H1 (cell line): ENCODE measurements at regions not wholly inside any gene's neighbourhood (a gene's known extent, or its start where the extent isn't known, plus 50 kb on each side); places are given as distances from the start of the nearest gene placed in this dataset.

Experiments
- CTCF ChIA-PET: fragments of 300-600 bp; sonication (Branson Sonifier 250); formaldehyde crosslinking; loops from one replicate; lab custom pipeline; 2021; ENCODE audit not compliant: partially characterized antibody; lab: Charles Lee
- POLR2A ChIA-PET: fragments of 300-600 bp; sonication (Branson Sonifier 250); formaldehyde crosslinking; loops from one replicate; lab custom pipeline; 2021; ENCODE audit warnings: inconsistent platforms; ENCODE audit not compliant: partially characterized antibody; lab: Charles Lee
- DNase-seq, 2 experiments: peaks; one replicate each; pipeline versions ENCODE4 v3.0.0 to v3.0.0-alpha.2; 2010 to 2022; ENCODE audit warnings: low spot score in 2 of 2, low read depth in 1 of 2, mixed read lengths in 1 of 2
- FAIRE-seq: peaks from 2 replicates; lab custom pipeline; 2011; peaks lifted over from hg19 to GRCh38; lab: Jason Lieb, UNC
- H2AFZ ChIP-seq: 2 replicates; pipeline ENCODE4 v1.8.1; 2012; ENCODE audit warnings: low read length, inconsistent platforms
- H2AK5ac ChIP-seq: 2 replicates; pipeline ENCODE4 v1.6.1; 2013; ENCODE audit warnings: low read depth, low read length
- H2BK120ac ChIP-seq: replicated peaks from 2 replicates; pipeline ENCODE3; 2013; ENCODE audit warnings: low read depth, low read length, inconsistent platforms
- H2BK12ac ChIP-seq: 2 replicates; pipeline ENCODE4 v1.6.1; 2013; ENCODE audit warnings: low read depth, low read length
- H2BK15ac ChIP-seq: 2 replicates; pipeline ENCODE4 v1.6.1; 2013; ENCODE audit warnings: low read length
- H2BK20ac ChIP-seq: 2 replicates; pipeline ENCODE4 v1.6.1; 2013; ENCODE audit warnings: low read length
- H2BK5ac ChIP-seq: 2 replicates; pipeline ENCODE4 v1.6.1; 2013; ENCODE audit warnings: low read depth, low read length
- H3K14ac ChIP-seq: 2 replicates; pipeline ENCODE4 v1.6.1; 2013; ENCODE audit warnings: inconsistent platforms; ENCODE audit not compliant: insufficient read length
- H3K18ac ChIP-seq: 2 replicates; pipeline ENCODE4 v1.6.1; 2013; ENCODE audit warnings: low read length; ENCODE audit errors: extremely low read depth
- H3K23ac ChIP-seq: 2 replicates; pipeline ENCODE4 v1.6.1; 2013; ENCODE audit warnings: inconsistent platforms; ENCODE audit not compliant: insufficient read length
- H3K23me2 ChIP-seq: 2 replicates; pipeline ENCODE4 v1.6.1; 2013; ENCODE audit warnings: low read depth, low read length
- H3K27ac ChIP-seq: 2 replicates; pipeline ENCODE4 v1.6.1; 2011; ENCODE audit warnings: low read depth, low read length, inconsistent platforms
- H3K27me3 ChIP-seq, 4 experiments: replicated peaks in 1 of 4; 1 replicate in 1 of 4; 2 replicates in 3 of 4; pipeline versions ENCODE4 v1.6.1 to v1.8.1; 2011 to 2013; ENCODE audit warnings: low read length in 3 of 4, mild to moderate bottlenecking in 3 of 4, inconsistent platforms in 2 of 4, mixed read lengths in 2 of 4, moderate library complexity in 1 of 4; ENCODE audit not compliant: control insufficient read depth in 3 of 4, insufficient read depth in 3 of 4; ENCODE audit errors: extremely low read depth in 1 of 4
- H3K36me3 ChIP-seq, 4 experiments: 2 replicates each; pipeline versions ENCODE4 v1.6.1 to v1.8.1; 2011 to 2013; ENCODE audit warnings: mild to moderate bottlenecking in 4 of 4, low read length in 3 of 4, moderate library complexity in 2 of 4, control low read depth in 1 of 4, inconsistent platforms in 1 of 4; ENCODE audit not compliant: insufficient read depth in 4 of 4, control insufficient read depth in 2 of 4
- H3K4ac ChIP-seq: replicated peaks from 2 replicates; pipeline ENCODE3; 2013; ENCODE audit warnings: low read length, low read depth, mixed read lengths, inconsistent platforms; ENCODE audit not compliant: insufficient read length
- H3K4me1 ChIP-seq, 4 experiments: replicated peaks in 1 of 4; 1 replicate in 1 of 4; 2 replicates in 3 of 4; pipeline versions ENCODE4 v1.6.1 to v1.8.1; 2011 to 2013; ENCODE audit warnings: low read length in 3 of 4, inconsistent platforms in 2 of 4, mixed read lengths in 1 of 4; ENCODE audit not compliant: insufficient read depth in 4 of 4, control insufficient read depth in 3 of 4
- H3K4me2 ChIP-seq, 2 experiments: 2 replicates each; pipeline versions ENCODE4 v1.6.1 to v1.8.1; 2011 to 2013; ENCODE audit warnings: low read depth in 2 of 2, low read length in 2 of 2, control low read depth in 1 of 2, inconsistent platforms in 1 of 2, mild to moderate bottlenecking in 1 of 2; ENCODE audit not compliant: insufficient read depth in 1 of 2
- H3K4me3 ChIP-seq, 4 experiments: fragments of 200-600, 300-600 bp in 1 of 4; sonication (generic), shearing (Covaris generic), sonication (Bioruptor Twin) in 1 of 4; 2 replicates each; pipeline versions ENCODE4 v1.5.1 to v1.8.1; 2011 to 2016; ENCODE audit warnings: low read length in 4 of 4, low read depth in 3 of 4, control low read depth in 2 of 4, inconsistent platforms in 2 of 4, mild to moderate bottlenecking in 2 of 4, mixed read lengths in 1 of 4, moderate library complexity in 1 of 4; ENCODE audit not compliant: insufficient read depth in 2 of 4; ENCODE audit errors: extremely low read depth in 1 of 4
- H3K56ac ChIP-seq: replicated peaks from 2 replicates; pipeline ENCODE3; 2013; ENCODE audit warnings: low read depth, mild to moderate bottlenecking, mixed read lengths, low read length, inconsistent platforms; ENCODE audit not compliant: insufficient read length
- H3K79me1 ChIP-seq: 2 replicates; pipeline ENCODE4 v1.6.1; 2013; ENCODE audit warnings: low read depth, low read length, control low read depth
- H3K79me2 ChIP-seq, 2 experiments: 2 replicates each; pipeline versions ENCODE4 v1.6.1 to v1.8.1; 2012 to 2013; ENCODE audit warnings: low read length in 2 of 2, mild to moderate bottlenecking in 2 of 2, inconsistent platforms in 1 of 2; ENCODE audit not compliant: insufficient read depth in 2 of 2, control insufficient read depth in 1 of 2
- H3K9ac ChIP-seq, 4 experiments: replicated peaks in 1 of 4; 1 replicate in 1 of 4; 2 replicates in 3 of 4; pipeline versions ENCODE4 v1.6.1 to v1.8.1; 2011 to 2013; ENCODE audit warnings: low read depth in 3 of 4, low read length in 3 of 4, control low read depth in 2 of 4, mild to moderate bottlenecking in 2 of 4, moderate library complexity in 2 of 4, inconsistent platforms in 1 of 4; ENCODE audit errors: extremely low read depth in 1 of 4
- H3K9me3 ChIP-seq, 2 experiments: 2 replicates each; pipeline versions ENCODE4 v1.6.1 to v1.8.1; 2012 to 2013; ENCODE audit warnings: mild to moderate bottlenecking in 2 of 2, moderate library complexity in 2 of 2, control low read depth in 1 of 2, inconsistent platforms in 1 of 2, low read depth in 1 of 2, low read length in 1 of 2, mixed read lengths in 1 of 2; ENCODE audit not compliant: insufficient read depth in 2 of 2
- H4K20me1 ChIP-seq, 2 experiments: replicated peaks in 1 of 2; 2 replicates each; pipeline versions ENCODE3 to v1.8.1; 2011 to 2013; ENCODE audit warnings: inconsistent platforms in 2 of 2, low read length in 2 of 2, mild to moderate bottlenecking in 1 of 2; ENCODE audit not compliant: insufficient read depth in 2 of 2, control insufficient read depth in 1 of 2
- H4K5ac ChIP-seq: 2 replicates; pipeline ENCODE4 v1.6.1; 2013; ENCODE audit warnings: low read length, low read depth, mixed read lengths, inconsistent platforms; ENCODE audit not compliant: insufficient read length
- H4K8ac ChIP-seq: 2 replicates; pipeline ENCODE4 v1.8.0; 2013; ENCODE audit warnings: mild to moderate bottlenecking, moderate library complexity, low read length, inconsistent platforms; ENCODE audit not compliant: insufficient read depth; ENCODE audit errors: extremely low read depth
- H4K91ac ChIP-seq: replicated peaks from 2 replicates; pipeline ENCODE3; 2013; ENCODE audit warnings: low read length, mixed read lengths, inconsistent platforms; ENCODE audit not compliant: insufficient read length
- ASH2L ChIP-seq: fragments of 200-600, 300-600 bp; sonication (generic); IDR thresholded peaks from one replicate; pipeline ENCODE4 v1.7.1; 2017; ENCODE audit warnings: low read length
- FOSL1 ChIP-seq: IDR thresholded peaks from 2 replicates; pipeline ENCODE4 v1.6.1; 2011; ENCODE audit warnings: mild to moderate bottlenecking, low read depth, low read length, moderate library complexity; ENCODE audit not compliant: insufficient read depth
- SRF ChIP-seq: IDR thresholded peaks from 2 replicates; pipeline ENCODE4 v1.6.1; 2011; ENCODE audit warnings: mild to moderate bottlenecking, low read depth, low read length, moderate library complexity
- TBP ChIP-seq: IDR thresholded peaks from 2 replicates; pipeline ENCODE4 v1.6.1; 2011; ENCODE audit warnings: low read depth, low read length, improper control_type of control experiment
- TCF12 ChIP-seq: IDR thresholded peaks from 2 replicates; pipeline ENCODE4 v1.6.1; 2011; ENCODE audit warnings: low read depth, mild to moderate bottlenecking, low read length
- YY1 ChIP-seq: IDR thresholded peaks from 2 replicates; pipeline ENCODE4 v1.6.1; 2011; ENCODE audit warnings: low read depth, mild to moderate bottlenecking, low read length
- WGBS, 2 experiments: shearing (Covaris generic) in 1 of 2; methylation state at CpG; one replicate each; pipeline versions ENCODE4 v1.1.6 to v1.1.7; 2013 to 2015; ENCODE audit warnings: low lambda C conversion rate in 2 of 2, mixed read lengths in 2 of 2, inconsistent platforms in 1 of 2, low coverage in 1 of 2, missing lambda C conversion rate in 1 of 2; ENCODE audit not compliant: insufficient replicate concordance in 2 of 2, insufficient coverage in 1 of 2, insufficient read length in 1 of 2; ENCODE audit errors: extremely low coverage in 1 of 2, missing lambda C conversion rate in 1 of 2; 5-methylcytosine and 5-hydroxymethylcytosine counted together

GRCh38 chrX:4182408-4182806 lies 469.0 kb upstream of the PRKX start:
- Histone ChIP-seq H3K36me3 (no peaks in the 10 kb centered on the region), H3K4me3 (no peak overlapping the region), H2AFZ (no peak overlapping the region), H4K91ac (no peak overlapping the region), H3K4me1 (0 out of 7 replicates have a peak, but pooled peaks cover 0 to 2% (median 0%) of the 10 kb centered on the region in 4 experiments), H2BK20ac (no peak overlapping the region), H3K14ac (no peak overlapping the region), H4K8ac (no peak overlapping the region), H3K79me1 (no peaks in the 10 kb centered on the region), H3K23me2 (no peaks in the 10 kb centered on the region), H3K23ac (no peak overlapping the region), H2BK120ac (no peak overlapping the region), H2BK12ac (no peak overlapping the region), H3K4ac (no peak overlapping the region), H3K27me3 (no peaks in the 10 kb centered on the region), H3K9ac (no peak overlapping the region), H3K4me2 (peak overlapping the region in 1 of 2 experiments; percentile 56; a peak in 3 of 4 replicates), H4K5ac (no peak overlapping the region), H4K20me1 (no peaks in the 10 kb centered on the region), H2BK15ac (no peak overlapping the region), H3K56ac (no peak overlapping the region), H3K9me3 (no peaks in the 10 kb centered on the region), H2BK5ac (peak overlapping the region; percentile 66; the same call in 1 of the 2 replicates), H2AK5ac (no peak overlapping the region), H3K27ac (no peak overlapping the region), H3K79me2 (no peaks in the 10 kb centered on the region), H3K18ac (no peak overlapping the region)
- peak in 1 of 2 experiments; percentile 5 for DNase-seq
- ChIA-PET POLR2A (no interaction called here), CTCF (no interaction called here)
- TF ChIP-seq TCF12 (0 out of 2 replicates have a peak, but pooled peaks have one; percentile 17), ASH2L (peak; percentile 17), TBP (no peak), FOSL1 (no peak), SRF (no peak), YY1 (no peak)
- peak; percentile 66 for FAIRE-seq
- 33% methylated on average over 3 of the region's 3 CpGs; no CpG with 5 or more reads in 1 of the 2 experiments for WGBS, 2 experiments
